ENCODE measurements at regions not wholly inside any gene's neighbourhood (a gene's known extent, or its start where the extent isn't known, plus 50 kb on each side); places are given as distances from the start of the nearest gene placed in this dataset.
A peak's percentile ranks its signal among the peaks of the same experiment; 100 is the strongest.

DNA sequence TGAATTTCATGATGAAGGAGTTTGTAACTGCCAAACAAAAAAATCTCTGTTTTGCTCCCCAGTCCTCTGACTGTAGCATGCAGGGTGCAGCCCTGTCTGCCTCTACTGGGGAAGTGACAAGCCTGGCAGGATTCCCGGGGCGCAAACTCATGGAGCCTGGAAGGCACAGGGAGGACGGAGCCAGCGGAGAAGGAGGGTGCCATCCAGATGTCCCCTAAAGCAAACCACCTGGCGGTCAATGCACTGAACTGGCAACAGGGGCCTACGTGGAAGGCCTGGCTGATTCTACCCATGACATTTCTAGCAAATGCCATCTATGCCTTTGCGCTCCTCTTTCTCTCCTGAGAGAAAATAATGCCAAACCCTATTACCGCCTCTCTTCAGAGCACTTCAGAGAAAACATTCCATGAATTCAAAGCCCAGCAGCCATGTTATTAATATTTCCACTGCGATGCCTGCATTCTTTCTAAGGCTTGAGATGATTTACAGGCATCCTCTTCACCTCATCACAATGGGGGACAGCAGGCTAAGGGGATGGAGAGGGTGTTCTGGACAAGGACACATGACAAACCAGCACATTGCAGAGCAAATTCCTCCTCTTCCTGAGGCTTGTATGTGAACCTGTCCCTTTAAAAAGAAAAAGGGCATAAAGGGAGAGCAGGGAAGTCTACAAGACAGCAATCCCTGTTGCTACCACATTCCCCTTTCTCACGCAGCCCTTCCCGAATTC is 329.3 kb upstream of the NOCT start:
- no peak for DNase-seq (ENCODE audit: low read depth, low spot score)
- Histone ChIP-seq H3K27ac (ENCODE audit: low read depth, low read length) (no peak overlapping the region), H3K4me3 (ENCODE audit: low read depth, low read length) (no peak overlapping the region), H3K27me3 (ENCODE audit: control insufficient read depth, insufficient read depth, low read length) (no peaks in the 10 kb centered on the region), H3K9me3 (ENCODE audit: control insufficient read depth, insufficient read depth, low read length) (no peaks in the 10 kb centered on the region)
- CTCF ChIA-PET, result interaction anchor here (4.8 kb wide), 1 partner anchor 185 kb away, joined by 43 read pairs; no protein-coding TSS in a partner anchor
- TF ChIP-seq, protein P1, sequence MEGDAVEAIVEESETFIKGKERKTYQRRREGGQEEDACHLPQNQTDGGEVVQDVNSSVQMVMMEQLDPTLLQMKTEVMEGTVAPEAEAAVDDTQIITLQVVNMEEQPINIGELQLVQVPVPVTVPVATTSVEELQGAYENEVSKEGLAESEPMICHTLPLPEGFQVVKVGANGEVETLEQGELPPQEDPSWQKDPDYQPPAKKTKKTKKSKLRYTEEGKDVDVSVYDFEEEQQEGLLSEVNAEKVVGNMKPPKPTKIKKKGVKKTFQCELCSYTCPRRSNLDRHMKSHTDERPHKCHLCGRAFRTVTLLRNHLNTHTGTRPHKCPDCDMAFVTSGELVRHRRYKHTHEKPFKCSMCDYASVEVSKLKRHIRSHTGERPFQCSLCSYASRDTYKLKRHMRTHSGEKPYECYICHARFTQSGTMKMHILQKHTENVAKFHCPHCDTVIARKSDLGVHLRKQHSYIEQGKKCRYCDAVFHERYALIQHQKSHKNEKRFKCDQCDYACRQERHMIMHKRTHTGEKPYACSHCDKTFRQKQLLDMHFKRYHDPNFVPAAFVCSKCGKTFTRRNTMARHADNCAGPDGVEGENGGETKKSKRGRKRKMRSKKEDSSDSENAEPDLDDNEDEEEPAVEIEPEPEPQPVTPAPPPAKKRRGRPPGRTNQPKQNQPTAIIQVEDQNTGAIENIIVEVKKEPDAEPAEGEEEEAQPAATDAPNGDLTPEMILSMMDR (IDR thresholded peaks at IDR 0.05; ENCODE audit: low read depth, low read length), result peak; percentile 20
- POLR2A ChIA-PET, result no interaction called here

DNA sequence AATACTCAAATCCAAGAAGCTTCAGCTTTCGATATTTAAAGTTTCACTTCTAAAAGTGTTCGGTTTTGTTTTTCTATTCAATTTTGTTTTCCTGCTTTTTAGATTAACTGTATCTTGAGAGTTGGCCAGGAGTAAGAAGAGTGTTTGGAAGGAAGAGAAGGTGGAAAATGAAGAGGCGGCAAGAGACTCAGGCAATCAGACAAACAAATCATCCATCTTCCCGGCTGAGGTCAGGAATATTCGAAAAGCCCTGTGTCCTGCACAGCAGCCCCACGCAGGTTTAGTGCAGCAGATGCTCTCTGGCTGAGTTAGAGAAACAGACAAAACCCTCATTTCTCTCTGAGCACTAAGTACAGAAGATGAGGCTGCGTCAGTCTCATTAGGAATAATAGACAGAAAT is 330.3 kb upstream of the NOCT start:
- no peaks in the 10 kb centered on the region for H3K27me3 ChIP-seq (ENCODE audit: control insufficient read depth, insufficient read depth, low read length)
- POLR2A ChIA-PET, result no interaction called here
- TF ChIP-seq, protein P1 (IDR thresholded peaks at IDR 0.05; ENCODE audit: low read depth, low read length), result no peak
- no peak overlapping the region for H3K27ac ChIP-seq (ENCODE audit: low read depth, low read length)
- CTCF ChIA-PET, result interaction anchor here (0.6 to 1.4 kb wide), 3 partner anchors 126 to 749 kb away, joined by 3 to 5 read pairs (median 3); no protein-coding TSS in a partner anchor
- H3K4me3 ChIP-seq (ENCODE audit: low read depth, low read length), result no peak overlapping the region
- H3K9me3 ChIP-seq (ENCODE audit: control insufficient read depth, insufficient read depth, low read length), result no peaks in the 10 kb centered on the region
- no peak for DNase-seq (ENCODE audit: low read depth, low spot score)

DNA sequence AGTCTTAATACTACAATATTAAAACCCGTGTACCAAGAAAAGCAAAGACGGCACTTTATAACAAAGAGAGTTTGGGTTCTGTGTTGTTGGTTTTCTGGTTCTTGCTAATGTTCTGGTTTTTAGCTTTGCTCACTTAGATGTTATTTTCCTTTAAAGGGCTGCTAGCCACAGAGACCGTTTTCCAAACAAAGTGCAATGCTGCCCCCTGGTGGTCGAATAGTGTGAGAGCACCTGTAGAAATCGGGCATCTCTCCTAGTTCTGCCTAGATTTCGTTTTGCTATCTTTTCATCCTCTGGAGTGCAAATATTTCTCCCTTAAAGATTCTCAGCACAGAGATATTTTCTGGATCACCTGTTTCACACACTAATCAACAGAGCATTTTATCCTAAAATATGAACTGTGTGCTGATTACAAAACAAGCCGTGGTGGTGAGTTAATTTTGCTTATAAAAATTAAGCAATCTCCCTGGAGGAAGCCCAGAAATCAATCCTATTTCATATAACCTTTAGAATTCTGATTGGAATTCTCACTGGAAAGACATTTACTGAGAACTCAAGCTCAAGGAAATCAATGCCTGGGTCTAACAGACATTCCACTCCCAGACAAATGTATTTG is 334.5 kb upstream of the NOCT start:
- no peaks in the 10 kb centered on the region for H3K27me3 ChIP-seq (ENCODE audit: control insufficient read depth, insufficient read depth, low read length)
- H3K9me3 ChIP-seq (ENCODE audit: control insufficient read depth, insufficient read depth, low read length), result no peaks in the 10 kb centered on the region
- CTCF ChIA-PET, result interaction anchor here (0.5 to 3.4 kb wide), 48 partner anchors 9 to 1556 kb away, joined by 3 to 66 read pairs (median 5); partner anchors contain the start of genes PCDH18 and SLC7A11
- no peak overlapping the region for H3K4me3 ChIP-seq (ENCODE audit: low read depth, low read length)
- no peak overlapping the region for H3K27ac ChIP-seq (ENCODE audit: low read depth, low read length)
- POLR2A ChIA-PET, result no interaction called here
- TF ChIP-seq, protein P1 (IDR thresholded peaks at IDR 0.05; ENCODE audit: low read depth, low read length), result peak; percentile 85
- DNase-seq (ENCODE audit: low read depth, low spot score), result peak; percentile 65

DNA sequence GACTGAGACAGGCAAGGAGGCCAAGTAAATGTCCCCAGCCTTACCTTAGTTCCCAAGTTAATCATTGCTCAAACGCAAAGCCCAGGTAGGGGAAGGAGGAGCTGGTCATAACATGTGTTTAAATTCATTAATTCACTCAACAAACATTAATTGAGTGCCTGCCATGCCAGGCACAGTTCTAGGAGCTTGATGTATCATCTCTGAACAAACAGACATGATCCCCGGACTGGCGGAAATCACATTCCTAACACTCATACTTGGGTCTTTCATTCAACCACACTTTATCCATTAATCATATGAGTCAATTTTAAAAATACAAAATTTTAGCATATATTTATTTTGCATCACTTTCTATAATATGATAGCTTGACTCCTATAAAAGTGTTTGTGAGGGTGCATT is 335.3 kb upstream of the NOCT start:
- POLR2A ChIA-PET, result no interaction called here
- Histone ChIP-seq H3K27ac (ENCODE audit: low read depth, low read length) (no peak overlapping the region), H3K27me3 (ENCODE audit: control insufficient read depth, insufficient read depth, low read length) (no peaks in the 10 kb centered on the region), H3K9me3 (ENCODE audit: control insufficient read depth, insufficient read depth, low read length) (no peaks in the 10 kb centered on the region), H3K4me3 (ENCODE audit: low read depth, low read length) (no peak overlapping the region)
- CTCF ChIA-PET, result interaction anchor here (0.5 to 3.4 kb wide), 38 partner anchors 9 to 1555 kb away, joined by 3 to 66 read pairs (median 6); partner anchors contain the start of genes PCDH18 and SLC7A11
- DNase-seq (ENCODE audit: low read depth, low spot score), result no peak
- TF ChIP-seq, protein P1 (IDR thresholded peaks at IDR 0.05; ENCODE audit: low read depth, low read length), result no peak
